ENCODE measurements at regions not wholly inside any gene's neighbourhood (a gene's known extent, or its start where the extent isn't known, plus 50 kb on each side); places are given as distances from the start of the nearest gene placed in this dataset.
"Not testable (repeated sequence)": the region's sequence is repeated elsewhere in the genome, so short reads cannot be mapped to it uniquely, and the experiment has no call there.

DNA sequence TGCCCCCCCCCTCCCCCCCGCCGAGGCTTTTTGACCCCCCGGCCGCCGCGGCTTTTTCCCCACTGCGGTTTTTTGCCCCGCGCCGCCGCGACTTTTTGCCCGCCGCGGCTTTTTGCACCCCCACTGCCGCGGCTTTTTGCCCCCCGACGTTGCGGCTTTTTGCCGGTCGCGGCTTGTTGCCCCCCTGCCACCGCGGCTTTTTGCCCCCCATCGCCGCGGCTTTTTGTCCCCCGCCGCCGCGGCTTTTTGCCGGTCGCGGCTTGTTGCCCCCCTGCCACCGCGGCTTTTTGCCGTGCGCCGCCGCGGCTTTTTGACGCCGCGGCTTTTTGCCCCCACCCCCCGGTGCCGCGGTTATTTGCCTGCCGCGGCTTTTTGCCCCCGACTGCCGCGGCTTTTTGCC, 395.4 kb downstream of the ZNF33B start:
- H3K4me3 ChIP-seq (ENCODE audit: low read length); H3K27me3 ChIP-seq (ENCODE audit: insufficient read depth, low read length); H3K4me1 ChIP-seq (ENCODE audit: insufficient read depth, low read length); H3K9me3 ChIP-seq (ENCODE audit: low read depth, low read length): not testable (repeated sequence)

DNA sequence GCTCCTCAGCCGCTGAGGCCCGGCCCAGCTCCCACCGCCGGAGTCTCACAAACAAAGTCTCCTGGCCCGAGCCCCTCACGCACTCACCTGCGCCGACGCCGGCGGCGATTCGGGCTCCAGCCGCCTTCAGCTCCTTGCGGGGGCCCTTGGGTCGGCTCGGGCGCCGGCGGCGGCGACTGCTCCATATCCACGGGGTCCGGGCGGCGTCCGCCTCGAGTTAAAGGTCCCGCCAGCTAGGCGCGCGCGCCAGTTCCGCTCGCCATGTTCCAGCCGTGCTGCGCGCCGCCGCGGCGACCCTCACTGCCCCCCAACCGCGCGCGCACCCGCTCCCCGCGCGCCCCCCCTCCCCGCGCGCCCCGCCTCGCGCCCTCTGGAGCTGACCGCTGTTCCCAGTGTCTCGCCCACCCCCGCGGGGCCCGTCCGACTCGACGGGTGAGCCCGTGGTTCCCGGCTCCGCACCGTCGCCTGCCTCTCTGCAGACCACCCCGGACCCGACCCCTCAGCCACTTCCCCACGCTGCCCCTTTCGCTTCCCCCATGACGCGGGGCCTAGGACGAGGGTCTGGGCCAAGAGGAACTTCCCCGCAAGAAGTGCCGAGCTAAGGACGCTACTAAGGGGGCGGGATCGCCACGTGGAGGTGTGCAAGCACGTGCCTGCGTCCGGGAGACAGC, 396.1 kb downstream of the ZNF33B start:
- Histone ChIP-seq H3K27me3 (ENCODE audit: insufficient read depth, low read length) (peaks cover 6% of the 10 kb centered on the region), H3K9me3 (ENCODE audit: low read depth, low read length) (no peaks in the 10 kb centered on the region), H3K4me3 (ENCODE audit: low read length) (no peak overlapping the region), H3K4me1 (ENCODE audit: insufficient read depth, low read length) (no peaks in the 10 kb centered on the region)

- H3K9me3 ChIP-seq (ENCODE audit: low read depth, low read length); H3K27me3 ChIP-seq (ENCODE audit: insufficient read depth, low read length); H3K4me3 ChIP-seq (ENCODE audit: low read length); H3K4me1 ChIP-seq (ENCODE audit: insufficient read depth, low read length): not testable (repeated sequence)
These were observed 402.0 kb downstream of the ZNF33B start for GRCh38 chr10:42236401-42236800.

DNA sequence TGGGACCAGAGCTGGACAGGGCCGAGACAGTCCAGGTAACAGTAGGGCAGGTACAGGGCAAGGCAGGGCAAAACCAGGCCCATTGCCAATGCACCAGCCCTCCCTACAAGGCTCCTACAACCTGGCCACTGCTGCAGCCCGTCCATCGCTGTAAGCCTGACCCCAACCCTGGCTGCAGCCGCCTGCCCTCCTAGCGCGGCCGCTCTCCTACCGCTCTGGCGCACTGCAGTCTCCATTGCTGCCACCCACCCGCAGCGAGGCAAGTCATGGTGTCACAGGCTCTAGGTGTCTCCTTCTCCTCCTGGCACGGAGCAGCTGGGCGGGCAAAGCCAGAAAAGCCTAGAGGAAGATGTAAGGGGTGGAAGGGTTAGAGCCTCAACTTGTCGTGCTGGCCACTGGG, 402.6 kb downstream of the ZNF33B start:
- H3K27me3 ChIP-seq (ENCODE audit: insufficient read depth, low read length); H3K4me1 ChIP-seq (ENCODE audit: insufficient read depth, low read length); H3K4me3 ChIP-seq (ENCODE audit: low read length); H3K9me3 ChIP-seq (ENCODE audit: low read depth, low read length): not testable (repeated sequence)

DNA sequence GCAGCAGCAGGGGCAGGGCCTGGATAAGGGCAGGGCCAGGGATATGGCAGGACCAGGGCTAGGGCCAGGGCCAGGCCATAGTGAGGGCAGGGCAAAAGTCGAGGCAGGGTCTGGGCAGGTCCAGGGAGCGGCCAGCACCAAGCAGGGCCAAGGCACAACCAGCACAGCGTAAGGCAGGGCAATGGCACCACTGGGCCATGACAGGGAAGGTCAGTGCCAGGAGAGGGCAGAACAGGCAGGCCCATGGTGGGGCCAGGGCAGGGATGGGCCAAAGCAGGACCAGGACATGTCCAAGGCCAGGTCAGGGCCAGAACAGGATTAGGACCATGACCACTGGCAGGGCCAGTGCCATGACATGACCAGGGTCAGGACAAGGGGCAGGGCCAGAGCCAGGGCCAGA, 403.1 kb downstream of the ZNF33B start:
- H3K9me3 ChIP-seq (ENCODE audit: low read depth, low read length); H3K27me3 ChIP-seq (ENCODE audit: insufficient read depth, low read length); H3K4me1 ChIP-seq (ENCODE audit: insufficient read depth, low read length); H3K4me3 ChIP-seq (ENCODE audit: low read length): not testable (repeated sequence)

GRCh38 chr10:42234506-42234905, 403.9 kb downstream of the ZNF33B start:
- H3K4me1 ChIP-seq (ENCODE audit: insufficient read depth, low read length); H3K4me3 ChIP-seq (ENCODE audit: low read length); H3K27me3 ChIP-seq (ENCODE audit: insufficient read depth, low read length); H3K9me3 ChIP-seq (ENCODE audit: low read depth, low read length): not testable (repeated sequence)

GRCh38 chr10:42233461-42234206, 404.7 kb downstream of the ZNF33B start:
- not testable (repeated sequence) for H3K9me3 ChIP-seq (ENCODE audit: low read depth, low read length); H3K4me1 ChIP-seq (ENCODE audit: insufficient read depth, low read length)

GRCh38 chr10:42232955-42233354, 405.4 kb downstream of the ZNF33B start:
- H3K9me3 ChIP-seq (ENCODE audit: low read depth, low read length); H3K4me3 ChIP-seq (ENCODE audit: low read length); H3K27me3 ChIP-seq (ENCODE audit: insufficient read depth, low read length); H3K4me1 ChIP-seq (ENCODE audit: insufficient read depth, low read length): not testable (repeated sequence)

More at GRCh38 chr10:42233461-42234206, 404.7 kb downstream of the ZNF33B start:
- not testable (repeated sequence) for H3K27me3 ChIP-seq (ENCODE audit: insufficient read depth, low read length); H3K4me3 ChIP-seq (ENCODE audit: low read length)

GRCh38 chr10:42230812-42231211, 407.6 kb downstream of the ZNF33B start:
- not testable (repeated sequence) for H3K9me3 ChIP-seq (ENCODE audit: low read depth, low read length); H3K4me3 ChIP-seq (ENCODE audit: low read length); H3K4me1 ChIP-seq (ENCODE audit: insufficient read depth, low read length); H3K27me3 ChIP-seq (ENCODE audit: insufficient read depth, low read length)

DNA sequence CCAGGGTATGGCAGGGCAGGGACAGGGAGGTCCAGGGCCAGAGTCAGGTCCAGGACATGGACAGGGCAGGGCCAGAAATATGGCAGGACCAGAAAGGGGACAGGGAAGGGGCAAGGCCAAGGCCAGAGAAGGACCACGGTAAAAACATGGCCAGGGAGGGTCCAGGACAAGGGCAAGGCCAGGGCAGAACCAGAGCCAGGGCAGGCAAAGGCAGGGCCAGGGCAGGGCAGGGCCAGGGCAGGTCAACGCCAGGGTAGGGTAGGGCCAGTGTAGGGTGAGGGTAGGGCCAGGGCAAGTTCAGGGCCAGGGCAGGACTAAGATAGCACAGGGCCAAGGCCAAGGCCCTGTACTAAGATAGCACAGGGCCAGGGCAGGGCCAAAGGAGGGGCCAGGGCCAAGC, 408.3 kb downstream of the ZNF33B start:
- H3K9me3 ChIP-seq (ENCODE audit: low read depth, low read length); H3K27me3 ChIP-seq (ENCODE audit: insufficient read depth, low read length); H3K4me1 ChIP-seq (ENCODE audit: insufficient read depth, low read length); H3K4me3 ChIP-seq (ENCODE audit: low read length): not testable (repeated sequence)

- not testable (repeated sequence) for H3K27me3 ChIP-seq (ENCODE audit: insufficient read depth, low read length); H3K4me3 ChIP-seq (ENCODE audit: low read length); H3K4me1 ChIP-seq (ENCODE audit: insufficient read depth, low read length); H3K9me3 ChIP-seq (ENCODE audit: low read depth, low read length)
These were observed 410.5 kb downstream of the ZNF33B start for GRCh38 chr10:42227859-42228258.

- not testable (repeated sequence) for H3K9me3 ChIP-seq (ENCODE audit: low read depth, low read length); H3K27me3 ChIP-seq (ENCODE audit: insufficient read depth, low read length); H3K4me3 ChIP-seq (ENCODE audit: low read length); H3K4me1 ChIP-seq (ENCODE audit: insufficient read depth, low read length)
These were observed 444.8 kb downstream of the ZNF33B start for GRCh38 chr10:42193588-42193987.

- not testable (repeated sequence) for H3K27me3 ChIP-seq (ENCODE audit: insufficient read depth, low read length); H3K4me3 ChIP-seq (ENCODE audit: low read length); H3K4me1 ChIP-seq (ENCODE audit: insufficient read depth, low read length); H3K9me3 ChIP-seq (ENCODE audit: low read depth, low read length)
These were observed 445.9 kb downstream of the ZNF33B start for GRCh38 chr10:42192450-42192849.

DNA sequence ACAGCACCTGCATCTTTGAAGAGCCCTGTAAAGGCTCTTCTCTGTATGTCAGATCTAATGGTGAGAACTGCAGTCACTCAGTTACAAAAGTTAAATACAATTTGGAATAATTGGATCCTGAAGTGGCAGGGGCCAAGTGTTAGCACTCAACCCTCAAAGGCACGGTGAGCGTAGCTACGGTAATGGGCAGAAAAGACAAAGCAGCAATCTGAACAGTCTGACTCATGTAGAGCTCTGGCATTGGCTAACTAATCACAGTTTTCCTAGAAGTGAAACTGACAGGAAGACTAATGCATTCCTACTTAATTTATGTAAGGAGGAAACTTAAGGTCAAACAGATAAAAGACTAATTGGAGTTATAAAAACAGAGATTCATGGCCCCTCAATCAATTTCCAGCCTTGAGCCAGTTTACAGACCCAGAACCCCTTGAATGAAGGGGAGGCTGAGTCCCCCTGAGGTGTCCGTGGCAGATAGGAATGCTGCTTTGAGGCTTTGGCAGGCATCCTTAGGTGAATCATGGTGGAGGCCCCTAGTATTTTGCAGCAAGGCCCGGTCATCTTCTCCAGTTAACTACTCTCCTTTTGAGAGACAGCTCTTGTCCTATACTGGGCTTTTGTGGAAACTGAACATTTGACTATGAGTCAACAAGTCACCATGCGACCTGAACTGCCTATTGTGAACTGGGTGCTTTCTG, 450.7 kb downstream of the ZNF33B start:
- not testable (repeated sequence) for H3K9me3 ChIP-seq (ENCODE audit: low read depth, low read length); H3K4me3 ChIP-seq (ENCODE audit: low read length); H3K27me3 ChIP-seq (ENCODE audit: insufficient read depth, low read length); H3K4me1 ChIP-seq (ENCODE audit: insufficient read depth, low read length)

DNA sequence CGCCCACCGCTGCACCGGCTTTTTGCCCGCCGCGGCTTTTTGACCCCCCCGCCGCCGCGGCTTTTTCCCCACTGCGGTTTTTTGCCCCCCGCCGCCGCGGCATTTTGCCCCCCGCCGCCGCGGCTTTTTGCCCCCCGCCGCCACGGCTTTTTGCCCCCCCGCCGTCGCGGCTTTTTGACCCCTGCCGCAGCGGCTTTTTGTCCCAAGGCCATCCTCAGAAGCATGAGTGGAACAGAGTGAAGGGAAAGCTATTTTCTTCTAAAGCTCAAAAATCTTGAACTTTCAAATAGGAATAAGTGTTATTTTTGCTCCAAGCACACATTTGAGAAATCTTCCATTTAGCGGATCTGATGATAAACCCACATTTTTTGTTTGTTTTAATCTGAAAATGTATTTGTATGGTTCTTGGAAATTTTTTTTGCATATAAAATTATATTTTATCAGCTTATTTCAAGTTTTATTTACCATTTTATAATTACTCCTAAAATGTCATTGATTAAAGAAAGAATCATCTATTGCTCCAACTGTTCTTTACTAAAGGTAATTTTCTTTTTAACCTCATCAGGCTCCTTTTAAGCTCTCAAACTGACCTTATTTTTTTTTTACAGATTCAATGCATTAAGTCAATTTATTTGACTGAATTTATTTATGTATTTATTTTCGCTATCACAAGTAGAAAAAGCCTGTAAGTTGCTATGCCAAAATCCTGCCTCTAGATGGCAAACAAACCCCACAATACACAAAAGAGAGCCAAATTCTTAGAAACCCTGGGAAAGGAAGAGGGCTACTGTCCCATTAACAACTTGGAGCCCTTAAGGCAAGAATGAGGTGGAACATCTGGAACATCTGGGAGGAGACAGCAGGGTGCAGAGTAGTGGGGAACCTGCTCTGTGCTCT, 460.3 kb downstream of the ZNF33B start:
- not testable (repeated sequence) for H3K4me1 ChIP-seq (ENCODE audit: insufficient read depth, low read length); H3K9me3 ChIP-seq (ENCODE audit: low read depth, low read length); H3K4me3 ChIP-seq (ENCODE audit: low read length)
- peaks cover 37% of the 10 kb centered on the region for H3K27me3 ChIP-seq (ENCODE audit: insufficient read depth, low read length)

All from mononuclear cell (primary cell).